NB4 (cell line): ENCODE measurements at regions not wholly inside any gene's neighbourhood (a gene's known extent, or its start where the extent isn't known, plus 50 kb on each side); places are given as distances from the start of the nearest gene placed in this dataset.
A peak's percentile ranks its signal among the peaks of the same experiment; 100 is the strongest.

Experiments
- DNase-seq: peaks from one replicate; pipeline ENCODE4 v3.0.0; 2010; ENCODE audit warnings: low read depth
- H3K4me3 ChIP-seq: one replicate; pipeline ENCODE4 v1.5.1; 2011; ENCODE audit warnings: mild to moderate bottlenecking, low read depth, low read length, moderate library complexity
- CTCF ChIP-seq: IDR thresholded peaks from one replicate; pipeline ENCODE4 v1.5.1; 2012; ENCODE audit warnings: low read depth, low read length
- MYC ChIP-seq: IDR thresholded peaks from 2 replicates; pipeline ENCODE4 v1.6.1; 2011; ENCODE audit warnings: low read depth, low read length
- POLR2A ChIP-seq: IDR thresholded peaks from 2 replicates; pipeline ENCODE4 v1.6.1; 2011; ENCODE audit warnings: mild to moderate bottlenecking; ENCODE audit not compliant: insufficient read length; ENCODE audit errors: extremely low read depth
- TF ChIP-seq, protein P1 (sequence below): IDR thresholded peaks from 2 replicates; pipeline ENCODE4 v1.6.1; 2011; ENCODE audit warnings: low read depth, low read length

DNA sequence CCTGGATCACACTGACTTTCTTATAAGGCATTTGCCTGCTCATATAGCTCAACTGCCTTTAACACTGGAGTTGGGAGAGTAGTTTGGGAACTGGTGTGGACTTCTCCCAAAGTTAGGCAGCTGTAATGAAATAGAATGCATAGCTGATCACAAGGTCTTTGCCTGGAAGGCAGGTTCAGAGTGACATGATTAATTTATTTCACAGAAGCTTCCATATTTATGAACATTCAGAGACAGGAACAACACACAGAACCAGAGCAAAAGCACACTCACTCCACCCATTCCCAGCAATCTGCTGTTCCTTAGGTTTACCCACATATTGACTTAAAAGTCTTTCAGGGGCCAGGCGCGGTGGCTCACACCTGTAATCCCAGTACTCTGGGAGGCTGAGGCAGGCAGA, 234.2 kb downstream of the REEP3 start:
- no peak overlapping the region for H3K4me3 ChIP-seq
- DNase-seq = no peak
- no peak for TF ChIP-seq CTCF
- TF ChIP-seq, protein P1, sequence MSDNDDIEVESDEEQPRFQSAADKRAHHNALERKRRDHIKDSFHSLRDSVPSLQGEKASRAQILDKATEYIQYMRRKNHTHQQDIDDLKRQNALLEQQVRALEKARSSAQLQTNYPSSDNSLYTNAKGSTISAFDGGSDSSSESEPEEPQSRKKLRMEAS = no peak
- no peak for TF ChIP-seq MYC
- TF ChIP-seq POLR2A = no peak

GRCh38 chr10:63757067-63757466, 235.9 kb downstream of the REEP3 start:
- peak; percentile 18 for DNase-seq
- no peak for TF ChIP-seq CTCF
- no peak for TF ChIP-seq MYC
- no peak for TF ChIP-seq POLR2A
- TF ChIP-seq, protein P1 = no peak
- H3K4me3 ChIP-seq = no peak overlapping the region

DNA sequence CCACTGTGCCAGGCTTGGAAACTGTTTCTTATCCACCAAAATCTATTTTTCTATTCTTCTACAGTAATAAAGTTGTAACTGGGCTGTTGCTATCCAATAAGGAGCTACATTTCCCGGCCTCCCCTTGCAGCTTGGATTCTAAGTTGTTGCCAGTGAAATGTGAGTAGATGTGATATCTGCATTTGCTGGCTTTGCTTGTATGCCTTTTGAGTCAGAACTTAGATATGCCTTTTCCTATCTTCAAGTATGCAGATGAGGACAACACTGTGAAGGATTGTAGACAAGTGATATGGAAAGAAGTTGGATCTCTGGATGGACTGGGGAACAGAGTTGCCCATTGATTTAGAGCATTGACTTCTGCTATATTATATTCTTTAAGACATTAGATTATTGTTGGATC, 236.9 kb downstream of the REEP3 start:
- H3K4me3 ChIP-seq = no peak overlapping the region
- no peak for DNase-seq
- TF ChIP-seq CTCF = no peak

DNA sequence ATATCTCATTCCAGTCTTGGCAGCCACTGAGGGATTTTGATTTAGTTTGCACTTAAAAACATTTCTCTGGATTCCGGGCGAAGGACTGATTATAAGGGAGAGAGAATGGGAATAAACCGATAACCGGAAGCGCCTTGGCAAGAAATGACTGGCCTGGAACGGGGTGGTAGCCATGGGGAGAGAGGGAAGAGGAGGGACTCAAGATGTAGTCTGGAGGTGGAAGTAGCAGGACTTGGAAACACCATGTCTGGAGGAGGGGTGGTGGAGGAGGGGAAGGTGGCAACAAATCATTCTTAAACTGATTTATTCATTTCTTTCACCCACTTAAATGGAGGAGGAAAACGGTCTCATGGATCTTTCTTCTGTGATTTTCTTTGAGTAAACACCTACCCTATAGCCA, 238.1 kb downstream of the REEP3 start:
- TF ChIP-seq CTCF = no peak
- no peak for TF ChIP-seq MYC
- no peak for TF ChIP-seq POLR2A
- TF ChIP-seq, protein P1 = no peak
- no peak overlapping the region for H3K4me3 ChIP-seq
- no peak for DNase-seq

DNA sequence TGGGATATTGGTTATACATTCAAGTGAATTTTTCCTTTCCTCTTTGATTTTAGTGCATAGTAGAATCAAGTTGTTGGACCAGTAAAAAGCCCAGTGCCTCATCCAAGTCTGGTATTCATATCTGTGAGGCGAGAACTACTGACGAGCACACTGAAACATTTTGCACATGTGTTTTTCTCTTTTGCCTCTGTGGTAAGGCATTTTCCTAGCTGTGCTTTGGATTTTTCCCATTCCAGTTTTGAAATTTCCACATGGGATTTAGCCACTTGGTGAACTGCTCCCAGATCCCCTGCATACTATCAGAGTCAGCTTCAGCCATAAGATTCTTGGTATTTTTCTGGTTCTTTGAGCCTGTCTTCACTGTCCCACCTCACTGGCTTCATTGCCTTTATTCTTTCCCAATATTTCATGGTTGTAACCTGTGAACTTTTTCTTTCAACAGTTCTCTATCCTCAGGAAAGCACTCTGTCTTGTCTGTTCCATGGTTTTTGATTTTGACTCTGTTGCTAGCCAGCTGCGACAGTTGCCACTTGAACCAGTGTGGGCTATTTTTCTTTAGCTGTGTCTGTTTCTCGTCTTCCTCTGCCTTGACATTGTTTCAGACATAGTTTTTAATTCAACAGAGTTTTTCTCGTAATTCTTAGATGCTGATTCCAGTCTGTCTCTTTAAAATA, 239.0 kb downstream of the REEP3 start:
- no peak overlapping the region for H3K4me3 ChIP-seq
- TF ChIP-seq POLR2A (no peak), CTCF (no peak), MYC (no peak)
- TF ChIP-seq, protein P1 = no peak
- DNase-seq = no peak

DNA sequence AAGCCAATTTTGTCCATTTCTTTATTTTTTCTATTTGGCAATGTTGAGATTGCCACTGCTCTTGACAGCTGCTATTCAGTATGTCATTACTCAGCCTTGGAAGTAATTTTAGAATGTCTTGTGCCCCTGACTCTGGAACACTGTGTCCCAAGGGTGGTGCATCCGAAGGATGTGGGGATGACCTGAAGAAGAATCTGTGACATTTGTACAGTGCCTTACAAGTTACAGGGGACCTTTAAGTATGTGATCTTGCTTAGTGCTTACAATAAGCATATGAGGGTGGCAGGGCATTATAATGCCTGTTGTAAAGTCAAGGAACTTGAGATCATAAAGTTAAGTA, 239.5 kb downstream of the REEP3 start:
- DNase-seq = no peak
- no peak overlapping the region for H3K4me3 ChIP-seq
- no peak for TF ChIP-seq POLR2A
- TF ChIP-seq CTCF = no peak
- TF ChIP-seq, protein P1 = no peak
- no peak for TF ChIP-seq MYC
